PC-3 (cell line): ENCODE measurements at regions not wholly inside any gene's neighbourhood (a gene's known extent, or its start where the extent isn't known, plus 50 kb on each side); places are given as distances from the start of the nearest gene placed in this dataset.

ENCODE experiments used
- ATAC-seq: fragments of 200-7000 bp; cut with Tn5 transposase; 2 replicates; pipeline ENCODE4 v1.9.1; 2020; ENCODE audit warnings: mild to moderate bottlenecking, moderate library complexity
- BruUV-seq: library from RNA; stranded (reverse); fragments of 400-500 nt; replicated peaks from 2 replicates; lab custom pipeline; 2021; lab: Mats Ljungman, UMichigan
- CTCF ChIA-PET: fragments of 300-600 bp; sonication (Branson Sonifier 250); formaldehyde crosslinking; loops from one replicate; lab custom pipeline; 2022; ENCODE audit warnings: antibody characterized with exemption; lab: Charles Lee
- POLR2A ChIA-PET: fragments of 300-600 bp; sonication (Branson Sonifier 250); formaldehyde crosslinking; loops from one replicate; lab custom pipeline; 2022; ENCODE audit warnings: antibody characterized with exemption; ENCODE audit not compliant: unreplicated experiment; lab: Charles Lee
- DNase-seq: peaks from one replicate; pipeline ENCODE4 v3.0.0-alpha.2; 2015
- H2AFZ ChIP-seq: fragments of 300-600 bp; sonication (generic); 2 replicates; pipeline ENCODE4 v1.6.0; 2016; ENCODE audit warnings: antibody characterized with exemption, low read length
- H3F3A ChIP-seq: fragments of 300-600 bp; sonication (generic); one replicate; pipeline ENCODE4 v1.6.0; 2017; ENCODE audit warnings: antibody characterized with exemption, low read length, control low read depth, mild to moderate bottlenecking; ENCODE audit not compliant: unreplicated experiment
- H3K27ac ChIP-seq: fragments of 300-600 bp; sonication (generic); 2 replicates; pipeline ENCODE4 v1.5.1; 2016; ENCODE audit warnings: mild to moderate bottlenecking, low read length
- H3K27me3 ChIP-seq: fragments of 300-600 bp; sonication (generic); 2 replicates; pipeline ENCODE4 v1.6.1; 2016; ENCODE audit warnings: low read length, mixed read lengths
- H3K36me3 ChIP-seq: fragments of 300-600 bp; sonication (generic); 2 replicates; pipeline ENCODE4 v1.6.1; 2016; ENCODE audit warnings: low read depth, mixed run types, low read length, mixed read lengths
- H3K4me1 ChIP-seq: fragments of 300-600 bp; sonication (generic); 2 replicates; pipeline ENCODE4 v1.5.1; 2016; ENCODE audit warnings: low read length; ENCODE audit not compliant: insufficient read depth
- H3K4me2 ChIP-seq: fragments of 300-600 bp; sonication (generic); 2 replicates; pipeline ENCODE4 v1.6.0; 2016; ENCODE audit warnings: low read length
- H3K4me3 ChIP-seq: fragments of 300-600 bp; sonication (generic); 2 replicates; pipeline ENCODE4 v1.5.1; 2016; ENCODE audit warnings: mild to moderate bottlenecking, low read length, mixed read lengths
- H3K79me2 ChIP-seq: fragments of 300-600 bp; sonication (generic); 2 replicates; pipeline ENCODE4 v1.6.1; 2017; ENCODE audit warnings: low read length, mixed read lengths
- H3K9ac ChIP-seq: fragments of 300-600 bp; sonication (generic); 2 replicates; pipeline ENCODE4 v1.6.0; 2016; ENCODE audit warnings: mild to moderate bottlenecking, low read length
- H3K9me2 ChIP-seq: fragments of 300-600 bp; sonication (generic); replicated peaks from 2 replicates; pipeline ENCODE4 v1.6.1; 2016; ENCODE audit warnings: mixed run types, low read length, mixed read lengths
- H3K9me3 ChIP-seq: fragments of 300-600 bp; sonication (generic); 2 replicates; pipeline ENCODE4 v1.6.1; 2016; ENCODE audit warnings: low read length, mixed read lengths
- H4K20me1 ChIP-seq: fragments of 300-600 bp; sonication (generic); 2 replicates; pipeline ENCODE4 v1.6.1; 2016; ENCODE audit warnings: low read length, mixed read lengths
- CTCF ChIP-seq: fragments of 300-600 bp; sonication (generic); conservative IDR thresholded peaks from 2 replicates; pipeline ENCODE4 v1.5.1; 2017; ENCODE audit warnings: antibody characterized with exemption, low read depth, mild to moderate bottlenecking, low read length
- EZH2 ChIP-seq: fragments of 300-600 bp; sonication (generic); IDR thresholded peaks from one replicate; pipeline ENCODE4 v1.6.1; 2017; ENCODE audit warnings: antibody characterized with exemption, mild to moderate bottlenecking, low read length; ENCODE audit not compliant: unreplicated experiment
- EZH2phosphoT487 ChIP-seq: fragments of 300-600 bp; sonication (generic); IDR thresholded peaks from 2 replicates; pipeline ENCODE4 v1.6.1; 2018; ENCODE audit warnings: mild to moderate bottlenecking, antibody characterized with exemption, low read length, borderline replicate concordance
- intact Hi-C: fragments of 100-400 bp; cut with micrococcal nuclease; formaldehyde crosslinking; loops from 2 replicates; pipeline ENCODE4 v1.9.0; 2023

DNA sequence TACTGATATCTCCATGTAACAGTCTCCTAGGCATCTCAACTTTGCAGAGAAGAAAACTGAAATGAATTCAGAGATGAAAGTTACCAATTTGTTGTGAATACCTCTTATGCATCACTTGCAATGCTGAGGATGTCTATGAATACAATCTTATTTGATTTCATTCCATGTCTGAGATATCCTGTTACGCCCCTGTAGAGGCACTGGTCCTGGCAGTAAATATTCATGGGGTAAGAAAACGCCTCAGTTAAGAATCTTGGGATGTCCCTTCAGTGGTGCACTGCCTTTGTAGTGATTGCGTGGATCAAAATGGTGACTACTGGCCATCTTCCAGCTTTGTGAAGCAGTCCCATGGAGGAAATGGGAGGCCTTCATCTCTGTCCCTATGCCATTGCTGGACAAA, 229.1 kb upstream of the C9orf72 start:
- Histone ChIP-seq H3K9me3 (no peaks in the 10 kb centered on the region), H4K20me1 (no peaks in the 10 kb centered on the region), H2AFZ (no peak overlapping the region), H3K4me2 (no peak overlapping the region), H3K9me2 (no peaks in the 10 kb centered on the region), H3K27me3 (peaks cover 10% of the 10 kb centered on the region; the same call in 1 of the 2 replicates), H3F3A (no peaks in the 10 kb centered on the region), H3K27ac (no peak overlapping the region), H3K4me1 (no peaks in the 10 kb centered on the region), H3K4me3 (no peak overlapping the region), H3K36me3 (no peaks in the 10 kb centered on the region), H3K9ac (no peak overlapping the region), H3K79me2 (no peaks in the 10 kb centered on the region)
- BruUV-seq = no TSS peak
- intact Hi-C loops = no loop called here
- POLR2A ChIA-PET = no interaction called here
- CTCF ChIA-PET = no interaction called here
- TF ChIP-seq EZH2 (no peak), EZH2phosphoT487 (no peak), CTCF (no peak)
- no peak for ATAC-seq
- DNase-seq = no peak

DNA sequence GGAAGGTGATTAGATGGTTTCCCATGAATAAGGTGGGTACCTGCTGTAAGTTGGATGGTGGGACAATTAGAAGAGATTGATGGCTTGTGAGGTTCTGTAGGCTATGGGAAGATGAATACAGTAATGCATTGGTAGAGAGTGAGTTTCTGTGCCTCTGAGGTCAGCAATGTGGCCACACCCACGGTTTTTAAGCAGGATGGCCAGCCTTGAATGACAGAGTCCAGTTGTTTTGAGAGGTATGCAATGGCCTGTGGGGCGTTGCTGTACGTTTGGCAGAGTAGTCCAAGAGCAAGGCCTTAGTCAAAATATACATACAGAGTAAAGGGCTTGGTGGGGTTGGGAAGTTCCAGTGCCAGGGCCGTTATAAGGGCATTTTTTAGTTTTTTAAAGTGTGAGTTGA, 235.6 kb upstream of the C9orf72 start:
- no peak overlapping the region for H3K9ac ChIP-seq
- no peaks in the 10 kb centered on the region for H3K79me2 ChIP-seq
- CTCF ChIA-PET = no interaction called here
- no peak for TF ChIP-seq CTCF
- no peak for TF ChIP-seq EZH2phosphoT487
- no peak for TF ChIP-seq EZH2
- BruUV-seq = no TSS peak
- intact Hi-C loops = no loop called here
- no peaks in the 10 kb centered on the region for H3F3A ChIP-seq
- no peak overlapping the region for H3K27ac ChIP-seq
- H4K20me1 ChIP-seq = no peaks in the 10 kb centered on the region
- peaks cover 7% of the 10 kb centered on the region; the same call in 1 of the 2 replicates for H3K27me3 ChIP-seq
- no peak overlapping the region for H2AFZ ChIP-seq
- H3K4me3 ChIP-seq = no peak overlapping the region
- H3K9me3 ChIP-seq = no peaks in the 10 kb centered on the region
- DNase-seq = no peak
- H3K4me2 ChIP-seq = no peak overlapping the region
- H3K9me2 ChIP-seq = no peaks in the 10 kb centered on the region
- POLR2A ChIA-PET = no interaction called here
- H3K36me3 ChIP-seq = no peaks in the 10 kb centered on the region
- no peak for ATAC-seq
- no peaks in the 10 kb centered on the region for H3K4me1 ChIP-seq

- ATAC-seq = no peak
- intact Hi-C loops = no loop called here
Observed at GRCh38 chr9:27817747-27818146, 244.5 kb upstream of the C9orf72 start.

More at GRCh38 chr9:27817747-27818146, 244.5 kb upstream of the C9orf72 start:
- no peaks in the 10 kb centered on the region for H3F3A ChIP-seq
- no peaks in the 10 kb centered on the region for H3K9me3 ChIP-seq
- no peak overlapping the region for H3K27ac ChIP-seq
- no peaks in the 10 kb centered on the region for H3K79me2 ChIP-seq
- no peak for DNase-seq
- no peak overlapping the region for H3K4me2 ChIP-seq
- no peaks in the 10 kb centered on the region for H3K4me1 ChIP-seq
- ChIA-PET CTCF (no interaction called here), POLR2A (no interaction called here)
- no peaks in the 10 kb centered on the region for H3K36me3 ChIP-seq
- H2AFZ ChIP-seq = no peak overlapping the region
- no peak overlapping the region for H3K4me3 ChIP-seq
- no peaks in the 10 kb centered on the region for H3K9me2 ChIP-seq
- H3K9ac ChIP-seq = no peak overlapping the region
- no TSS peak for BruUV-seq
- no peaks in the 10 kb centered on the region for H4K20me1 ChIP-seq
- TF ChIP-seq EZH2 (no peak), EZH2phosphoT487 (no peak), CTCF (no peak)
- 0 out of 2 replicates have a peak, but pooled peaks cover 5% of the 10 kb centered on the region for H3K27me3 ChIP-seq
